K562 (cell line): ENCODE measurements at regions not wholly inside any gene's neighbourhood (a gene's known extent, or its start where the extent isn't known, plus 50 kb on each side); places are given as distances from the start of the nearest gene placed in this dataset.

Experiments used
- ATAC-seq: fragments of 200-7000 bp; cut with Tn5 transposase; 3 replicates; pipeline ENCODE4 v1.9.1; 2020; ENCODE audit warnings: moderate library complexity
- BruUV-seq: library from RNA; stranded (reverse); fragments of 400-500 nt; replicated peaks from 2 replicates; lab custom pipeline; 2021; lab: Mats Ljungman, UMichigan
- CTCF ChIA-PET: fragments of 300-600 bp; formaldehyde crosslinking; extraction: SDS; loops from one replicate; lab custom pipeline; 2021; ENCODE audit warnings: low intra/inter-chr PET ratio; lab: Yijun Ruan, JAX
- POLR2A ChIA-PET: fragments of 300-600, 350-650 bp; sonication (Branson Sonifier 250); formaldehyde crosslinking; extraction: SDS; loops from one replicate; lab custom pipeline; 2021; ENCODE audit warnings: antibody characterized with exemption, inconsistent platforms; lab: Yijun Ruan, JAX
- DNase-seq, 4 experiments: peaks; one replicate each; pipeline versions ENCODE4 v3.0.0 to v3.0.0-alpha.2; 2011 to 2018; ENCODE audit warnings: low spot score in 3 of 4, mixed read lengths in 3 of 4; ENCODE audit errors: extremely low read depth in 1 of 4
- FAIRE-seq: peaks from 2 replicates; lab custom pipeline; 2011; peaks lifted over from hg19 to GRCh38; lab: Jason Lieb, UNC
- H2AFZ ChIP-seq: 2 replicates; pipeline ENCODE4 v1.6.0; 2011; ENCODE audit warnings: low read depth, low read length, control low read depth, inconsistent platforms
- H3K27ac ChIP-seq: fragments of 200-600 bp; 3 replicates; pipeline ENCODE4 v1.8.0; 2011; ENCODE audit warnings: low read depth, mild to moderate bottlenecking, control low read depth, inconsistent platforms, low read length, moderate library complexity, mixed read lengths; ENCODE audit errors: extremely low read depth
- H3K27me3 ChIP-seq, 2 experiments: fragments of 300-600 bp in 1 of 2; 2 replicates in 1 of 2; 3 replicates in 1 of 2; pipeline versions ENCODE4 v1.6.0 to v1.8.0; 2011; ENCODE audit warnings: inconsistent platforms in 2 of 2, low read length in 2 of 2, mild to moderate bottlenecking in 1 of 2, mixed read lengths in 1 of 2, moderate library complexity in 1 of 2; ENCODE audit not compliant: control insufficient read depth in 2 of 2, insufficient read depth in 2 of 2
- H3K36me3 ChIP-seq: fragments of 300-600 bp; 3 replicates; pipeline ENCODE4 v1.8.0; 2011; ENCODE audit warnings: mild to moderate bottlenecking, low read length, inconsistent platforms; ENCODE audit not compliant: control insufficient read depth, insufficient read depth
- H3K4me1 ChIP-seq, 2 experiments: fragments of 200-600 bp in 1 of 2; replicated peaks in 1 of 2; 2 replicates in 1 of 2; 3 replicates in 1 of 2; pipeline versions ENCODE4 v1.5.1 to v1.8.0; 2011; ENCODE audit warnings: inconsistent platforms in 2 of 2, low read length in 2 of 2, mild to moderate bottlenecking in 1 of 2, mixed read lengths in 1 of 2, moderate library complexity in 1 of 2; ENCODE audit not compliant: control insufficient read depth in 2 of 2, insufficient read depth in 2 of 2
- H3K4me2 ChIP-seq: 2 replicates; pipeline ENCODE4 v1.6.1; 2011; ENCODE audit warnings: low read length, control low read depth, inconsistent platforms, mixed read lengths; ENCODE audit not compliant: insufficient read depth
- H3K4me3 ChIP-seq: fragments of 200-600 bp; sonication (generic), shearing (Covaris generic); 2 replicates; pipeline ENCODE4 v1.5.1; 2016; ENCODE audit warnings: control low read depth, inconsistent platforms
- H3K79me2 ChIP-seq: fragments of 200-600 bp; 3 replicates; pipeline ENCODE4 v1.8.0; 2011; ENCODE audit warnings: low read length, inconsistent platforms; ENCODE audit not compliant: control insufficient read depth, insufficient read depth
- H3K9ac ChIP-seq, 2 experiments: 2 replicates each; pipeline versions ENCODE4 v1.6.0 to v1.6.1; 2011; ENCODE audit warnings: low read depth in 2 of 2, low read length in 2 of 2, control low read depth in 1 of 2, inconsistent platforms in 1 of 2, mild to moderate bottlenecking in 1 of 2, mixed read lengths in 1 of 2; ENCODE audit not compliant: insufficient read depth in 1 of 2
- H3K9me1 ChIP-seq: one replicate; pipeline ENCODE4 v1.6.0; 2011; ENCODE audit warnings: inconsistent platforms, mild to moderate bottlenecking, low read length, moderate library complexity; ENCODE audit not compliant: control insufficient read depth, insufficient read depth
- H3K9me3 ChIP-seq: replicated peaks from 2 replicates; pipeline ENCODE4 v1.5.1; 2011; ENCODE audit warnings: low read depth, low read length, inconsistent platforms; ENCODE audit not compliant: control insufficient read depth, insufficient read depth
- H4K20me1 ChIP-seq: replicated peaks from 2 replicates; pipeline ENCODE4 v1.6.1; 2011; ENCODE audit warnings: low read length, inconsistent platforms, mixed read lengths; ENCODE audit not compliant: control insufficient read depth, insufficient read depth
- ATF3 ChIP-seq, 2 experiments: fragments of 450-650 bp in 1 of 2; sonication (generic) in 1 of 2; formaldehyde crosslinking in 1 of 2; IDR thresholded peaks in 1 of 2; conservative IDR thresholded peaks in 1 of 2; 2 replicates each; pipeline versions ENCODE4 v1.6.1 to v1.8.1; 2016 to 2023; ENCODE audit warnings: mild to moderate bottlenecking in 2 of 2, moderate library complexity in 2 of 2, inconsistent platforms in 1 of 2, missing genetic modification reagents in 1 of 2
- BCLAF1 ChIP-seq, 2 experiments: fragments of 450-650 bp in 1 of 2; IDR thresholded peaks; 2 replicates each; pipeline ENCODE4 v1.6.1; 2011 to 2017; ENCODE audit warnings: low read depth in 2 of 2, antibody characterized with exemption in 1 of 2, borderline replicate concordance in 1 of 2, low read length in 1 of 2, mild to moderate bottlenecking in 1 of 2, mixed read lengths in 1 of 2; ENCODE audit not compliant: control insufficient read depth in 1 of 2
- CBFA2T2 ChIP-seq: fragments of 450-650 bp; conservative IDR thresholded peaks from 2 replicates; pipeline ENCODE4 v1.6.1; 2017; ENCODE audit warnings: mild to moderate bottlenecking
- DLX4 ChIP-seq: fragments of 250-450 bp; sonication (Bioruptor Pico); IDR thresholded peaks from 2 replicates; pipeline ENCODE4 v1.6.1; 2021; ENCODE audit warnings: mild to moderate bottlenecking
- FOXM1 ChIP-seq, 2 experiments: fragments of 450-650 bp in 1 of 2; sonication (generic) in 1 of 2; formaldehyde crosslinking in 1 of 2; IDR thresholded peaks; 2 replicates each; pipeline versions ENCODE4 v1.6.1 to v1.9.0; 2017 to 2022; ENCODE audit warnings: low read depth in 2 of 2, mild to moderate bottlenecking in 2 of 2, missing genetic modification reagents in 1 of 2, moderate library complexity in 1 of 2
- HDAC3 ChIP-seq: fragments of 450-650 bp; IDR thresholded peaks from 2 replicates; pipeline ENCODE4 v1.6.1; 2018; ENCODE audit warnings: borderline replicate concordance, mild to moderate bottlenecking, moderate library complexity; ENCODE audit not compliant: partially characterized antibody
- MCM7 ChIP-seq, 2 experiments: fragments of 450-650 bp; IDR thresholded peaks; 2 replicates each; pipeline ENCODE4 v1.6.1; 2016 to 2018
- NRF1 ChIP-seq, 2 experiments: fragments of 450-650 bp; IDR thresholded peaks in 1 of 2; conservative IDR thresholded peaks in 1 of 2; 2 replicates each; pipeline ENCODE4 v1.6.1; 2014; ENCODE audit warnings: mild to moderate bottlenecking in 2 of 2
- TBL1XR1 ChIP-seq, 2 experiments: IDR thresholded peaks; 2 replicates each; pipeline ENCODE4 v1.6.1; 2012; ENCODE audit warnings: improper control_type of control experiment in 2 of 2, low read length in 2 of 2, mild to moderate bottlenecking in 1 of 2
- XRCC5 ChIP-seq: fragments of 200-400 bp; formaldehyde crosslinking; IDR thresholded peaks from 2 replicates; pipeline ENCODE4 v1.6.1; 2017; ENCODE audit warnings: low read depth, mild to moderate bottlenecking, low read length
- WGBS: fragments of 100-300 bp; shearing (Covaris generic); methylation state at CpG from one replicate; pipeline ENCODE4 v1.1.6; 2016; ENCODE audit warnings: low coverage, mixed read lengths; ENCODE audit not compliant: insufficient coverage; ENCODE audit errors: missing lambda C conversion rate; 5-methylcytosine and 5-hydroxymethylcytosine counted together
- in situ Hi-C: fragments of 300-500 bp; cut with MboI; formaldehyde crosslinking; loops from 4 replicates; pipeline ENCODE4 v1.15.0; 2018; ENCODE audit warnings: inconsistent platforms, mixed read lengths
- intact Hi-C: fragments of 100-400 bp; cut with micrococcal nuclease; formaldehyde crosslinking; loops from 2 replicates; pipeline ENCODE4 v1.14.2; 2022

- H3K36me3 ChIP-seq = no peaks in the 10 kb centered on the region
- TF ChIP-seq HDAC3 = no peak
- TF ChIP-seq NRF1 (conservative IDR thresholded peaks at IDR 0.05 in 1 of 2, IDR thresholded peaks at IDR 0.05 in 1 of 2) = no peak
- TF ChIP-seq MCM7 (IDR thresholded peaks at IDR 0.05) = no peak
- no peak for TF ChIP-seq TBL1XR1 (IDR thresholded peaks at IDR 0.05; ENCODE audit: low read length in 2 of 2)
- TF ChIP-seq DLX4 = no peak
- no peak for TF ChIP-seq CBFA2T2
- TF ChIP-seq XRCC5 = no peak
- no peak for TF ChIP-seq FOXM1 (IDR thresholded peaks at IDR 0.05; ENCODE audit: low read depth)
- no peak for TF ChIP-seq FOXM1 (CRISPR knock-in tag; IDR thresholded peaks at IDR 0.05; ENCODE audit: low read depth)
- no peak for TF ChIP-seq BCLAF1 (IDR thresholded peaks at IDR 0.05; ENCODE audit: borderline replicate concordance in 1 of 2, control insufficient read depth in 1 of 2, low read depth in 2 of 2, low read length in 1 of 2)
- TF ChIP-seq ATF3 (IDR thresholded peaks at IDR 0.05) = no peak
- no peak for TF ChIP-seq ATF3 (CRISPR knock-in tag; conservative IDR thresholded peaks at IDR 0.05)
- WGBS = 0% methylated on average over 1 of the region's 1 CpG
- in situ Hi-C loops = no loop called here
- no peak overlapping the region for H3K4me2 ChIP-seq
- intact Hi-C loops = no loop called here
- H3K9me1 ChIP-seq = no peaks in the 10 kb centered on the region
- H3K27ac ChIP-seq = no peak overlapping the region
- no TSS peak for BruUV-seq
- no peak for FAIRE-seq
- CTCF ChIA-PET = no interaction called here
- H3K79me2 ChIP-seq = no peaks in the 10 kb centered on the region
- no peaks in the 10 kb centered on the region for H3K4me1 ChIP-seq
- no peak for ATAC-seq
- no peaks in the 10 kb centered on the region for H3K27me3 ChIP-seq
- no peaks in the 10 kb centered on the region for H4K20me1 ChIP-seq
- POLR2A ChIA-PET = no interaction called here
- no peak overlapping the region for H2AFZ ChIP-seq
- no peaks in the 10 kb centered on the region for H3K9me3 ChIP-seq
- H3K9ac ChIP-seq = no peak overlapping the region
- no peak overlapping the region for H3K4me3 ChIP-seq
- no peak for DNase-seq
Observed at GRCh38 chr3:62962714-62963113, 87.5 kb upstream of the CADPS start.
